Lung (tissue), 11 donors: ENCODE measurements at regions not wholly inside any gene's neighbourhood (a gene's known extent, or its start where the extent isn't known, plus 50 kb on each side); places are given as distances from the start of the nearest gene placed in this dataset.
A peak's percentile ranks its signal among the peaks of the same experiment; 100 is the strongest.

Experiments
- ATAC-seq: fragments of 200-7000 bp; cut with Tn5 transposase; one replicate; pipeline ENCODE4 v1.9.1; 2020; ENCODE audit warnings: moderate number of reproducible peaks; ENCODE audit not compliant: insufficient read depth, low FRiP score
- DNase-seq, 3 donors: peaks; one replicate each; pipeline ENCODE4 v3.0.0-alpha.2; 2013 to 2017
- H3K27ac ChIP-seq, 2 donors: one replicate each; pipeline ENCODE4 v1.5.1; 2013; ENCODE audit warnings: mild to moderate bottlenecking in 2 of 2, moderate library complexity in 2 of 2, control low read depth in 1 of 2, inconsistent platforms in 1 of 2, low read depth in 1 of 2, low read length in 1 of 2
- H3K27me3 ChIP-seq, 3 donors: one replicate each; pipeline ENCODE4 v1.5.1; 2013; ENCODE audit warnings: low read length in 2 of 3; ENCODE audit not compliant: control insufficient read depth in 3 of 3, insufficient read depth in 3 of 3
- H3K36me3 ChIP-seq, 4 donors: one replicate each; pipeline ENCODE4 v1.5.1; 2013; ENCODE audit warnings: low read length in 4 of 4, mild to moderate bottlenecking in 1 of 4, moderate library complexity in 1 of 4; ENCODE audit not compliant: control insufficient read depth in 4 of 4, insufficient read depth in 4 of 4
- H3K4me1 ChIP-seq, 5 donors: one replicate each; pipeline ENCODE4 v1.5.1; 2013; ENCODE audit warnings: low read length in 5 of 5, mild to moderate bottlenecking in 2 of 5, moderate library complexity in 1 of 5; ENCODE audit not compliant: control insufficient read depth in 5 of 5, insufficient read depth in 5 of 5
- H3K4me3 ChIP-seq: one replicate; pipeline ENCODE4 v1.5.1; 2013; ENCODE audit warnings: mild to moderate bottlenecking, control low read depth, moderate library complexity
- H3K9ac ChIP-seq, 2 donors: one replicate each; pipeline ENCODE4 v1.5.1; 2013; ENCODE audit warnings: low read length in 2 of 2, control low read depth in 1 of 2; ENCODE audit not compliant: insufficient read depth in 1 of 2
- H3K9me3 ChIP-seq, 4 donors: one replicate each; pipeline ENCODE4 v1.5.1; 2013; ENCODE audit warnings: low read length in 3 of 4, mild to moderate bottlenecking in 1 of 4, moderate library complexity in 1 of 4; ENCODE audit not compliant: control insufficient read depth in 4 of 4, insufficient read depth in 3 of 4
- WGBS, 2 donors: extraction: QIAGEN DNeasy Blood & Tissue Kit; methylation state at CpG; one replicate each; pipeline ENCODE4 v1.1.7; 2013; 5-methylcytosine and 5-hydroxymethylcytosine counted together
- TF ChIP-seq, protein P1 (sequence below): IDR thresholded peaks from 2 replicates; pipeline ENCODE4 v1.5.1; 2012; ENCODE audit warnings: mild to moderate bottlenecking; ENCODE audit errors: control extremely low read depth, extremely low read depth
- donor health status: control.
- donor health status: control.
- donor health status: Bipolar disorder and iron deficiency.
- donor health status: healthy.
- donor health status: DM: yes; HTN: yes; CAD: no.

GRCh38 chr20:23230766-23231385 lies 119.7 kb upstream of the NXT1 start:
- WGBS, 2 donors: 65 to 70% methylated on average over 16 of the region's 16 CpGs
- TF ChIP-seq, protein P1, sequence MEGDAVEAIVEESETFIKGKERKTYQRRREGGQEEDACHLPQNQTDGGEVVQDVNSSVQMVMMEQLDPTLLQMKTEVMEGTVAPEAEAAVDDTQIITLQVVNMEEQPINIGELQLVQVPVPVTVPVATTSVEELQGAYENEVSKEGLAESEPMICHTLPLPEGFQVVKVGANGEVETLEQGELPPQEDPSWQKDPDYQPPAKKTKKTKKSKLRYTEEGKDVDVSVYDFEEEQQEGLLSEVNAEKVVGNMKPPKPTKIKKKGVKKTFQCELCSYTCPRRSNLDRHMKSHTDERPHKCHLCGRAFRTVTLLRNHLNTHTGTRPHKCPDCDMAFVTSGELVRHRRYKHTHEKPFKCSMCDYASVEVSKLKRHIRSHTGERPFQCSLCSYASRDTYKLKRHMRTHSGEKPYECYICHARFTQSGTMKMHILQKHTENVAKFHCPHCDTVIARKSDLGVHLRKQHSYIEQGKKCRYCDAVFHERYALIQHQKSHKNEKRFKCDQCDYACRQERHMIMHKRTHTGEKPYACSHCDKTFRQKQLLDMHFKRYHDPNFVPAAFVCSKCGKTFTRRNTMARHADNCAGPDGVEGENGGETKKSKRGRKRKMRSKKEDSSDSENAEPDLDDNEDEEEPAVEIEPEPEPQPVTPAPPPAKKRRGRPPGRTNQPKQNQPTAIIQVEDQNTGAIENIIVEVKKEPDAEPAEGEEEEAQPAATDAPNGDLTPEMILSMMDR: no peak
- Histone ChIP-seq H3K27ac (no peak overlapping the region), H3K36me3 (no peaks in the 10 kb centered on the region), H3K4me1 (peaks cover 0 to 6% (median 0%) of the 10 kb centered on the region in 5 donors), H3K27me3 (no peaks in the 10 kb centered on the region), H3K9me3 (peaks cover 0 to 10% (median 0%) of the 10 kb centered on the region in 4 donors), H3K4me3 (no peak overlapping the region), H3K9ac (no peak overlapping the region)
- DNase-seq (no peak), ATAC-seq (no peak)

DNA sequence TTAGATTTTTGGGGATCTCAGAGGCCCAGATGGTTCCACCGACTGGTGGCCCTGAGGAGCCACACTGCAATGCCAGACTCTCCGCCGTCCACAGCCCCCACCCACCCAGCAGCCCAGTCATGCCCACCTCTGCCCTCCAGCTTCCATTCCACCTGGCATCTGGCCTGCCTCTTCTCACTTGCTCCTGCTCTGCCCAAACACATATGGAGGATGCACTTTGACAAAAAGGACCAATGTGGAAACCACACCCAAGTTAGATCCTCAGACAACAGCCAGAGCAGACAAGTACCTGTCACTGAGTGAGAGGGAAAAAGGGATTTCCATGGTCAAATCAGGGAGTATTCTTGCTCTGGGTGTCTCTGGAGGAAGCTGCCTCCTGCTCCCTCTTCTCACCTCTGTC lies 120.6 kb upstream of the NXT1 start:
- no peaks in the 10 kb centered on the region for H3K36me3 ChIP-seq
- H3K27me3 ChIP-seq: no peaks in the 10 kb centered on the region
- H3K4me3 ChIP-seq: no peak overlapping the region
- no peak overlapping the region for H3K9ac ChIP-seq
- 89 to 91% methylated on average over 3 of the region's 3 CpGs for WGBS, 2 donors
- peaks cover 0 to 6% (median 0%) of the 10 kb centered on the region in 5 donors for H3K4me1 ChIP-seq
- H3K9me3 ChIP-seq: peaks cover 0 to 7% (median 0%) of the 10 kb centered on the region in 4 donors
- H3K27ac ChIP-seq: no peak overlapping the region
- TF ChIP-seq, protein P1: no peak
- DNase-seq (no peak), ATAC-seq (no peak)

- Histone ChIP-seq H3K9me3 (peaks cover 0 to 5% (median 0%) of the 10 kb centered on the region in 4 donors), H3K4me1 (peaks cover 0 to 6% (median 0%) of the 10 kb centered on the region in 5 donors), H3K27me3 (no peaks in the 10 kb centered on the region), H3K9ac (no peak overlapping the region), H3K27ac (no peak overlapping the region), H3K36me3 (no peaks in the 10 kb centered on the region), H3K4me3 (no peak overlapping the region)
- TF ChIP-seq, protein P1: no peak
- DNase-seq (no peak), ATAC-seq (peak; percentile 22)
- WGBS, 2 donors: 63 to 79% methylated on average over 3 of the region's 3 CpGs
These were observed 121.7 kb upstream of the NXT1 start for GRCh38 chr20:23228912-23229311.

GRCh38 chr20:23227976-23228375 lies 122.6 kb upstream of the NXT1 start:
- ATAC-seq (no peak), DNase-seq (no peak)
- WGBS, 2 donors: 87% methylated on average over 7 of the region's 7 CpGs
- Histone ChIP-seq H3K36me3 (no peaks in the 10 kb centered on the region), H3K4me1 (peaks cover 0 to 6% (median 0%) of the 10 kb centered on the region in 5 donors), H3K4me3 (no peak overlapping the region), H3K9ac (no peak overlapping the region), H3K27ac (no peak overlapping the region), H3K9me3 (peaks cover 0 to 5% (median 0%) of the 10 kb centered on the region in 4 donors), H3K27me3 (no peaks in the 10 kb centered on the region)
- TF ChIP-seq, protein P1: no peak
